ENCODE measurements at regions not wholly inside any gene's neighbourhood (a gene's known extent, or its start where the extent isn't known, plus 50 kb on each side); places are given as distances from the start of the nearest gene placed in this dataset.

- Histone ChIP-seq H3K14ac (ENCODE audit: low read length) (no peak overlapping the region), H4K8ac (ENCODE audit: low read depth, low read length) (no peak overlapping the region), H2AK5ac (ENCODE audit: low read length) (no peak overlapping the region), H3K9ac (ENCODE audit: low read length) (no peak overlapping the region), H4K91ac (ENCODE audit: low read depth, low read length) (no peak overlapping the region), H3K9me3 (ENCODE audit: insufficient read depth, low read depth, low read length) (no peaks in the 10 kb centered on the region), H3K4me3 (ENCODE audit: low read depth, low read length) (no peak overlapping the region), H3K36me3 (ENCODE audit: control insufficient read depth in 1 of 2, insufficient read depth in 2 of 2, low read length in 2 of 2) (no peaks in the 10 kb centered on the region), H3K79me2 (ENCODE audit: control insufficient read depth, insufficient read depth, low read length, poor library complexity) (no peaks in the 10 kb centered on the region), H3K27me3 (ENCODE audit: insufficient read depth, low read length) (no peaks in the 10 kb centered on the region), H3K4me1 (ENCODE audit: control insufficient read depth in 1 of 2, insufficient read depth in 2 of 2, low read length in 2 of 2) (no peaks in the 10 kb centered on the region), H3K79me1 (ENCODE audit: low read length) (no peaks in the 10 kb centered on the region), H3K27ac (ENCODE audit: low read depth, low read length) (no peak overlapping the region), H3K23ac (ENCODE audit: low read length) (no peak overlapping the region), H4K12ac (ENCODE audit: low read depth, low read length) (no peak overlapping the region), H2BK5ac (ENCODE audit: low read depth, low read length, poor library complexity) (no peak overlapping the region), H3K4me2 (ENCODE audit: low read length) (no peak overlapping the region), H2BK12ac (ENCODE audit: low read length) (no peak overlapping the region), H2BK120ac (ENCODE audit: insufficient read depth, low read length, poor library complexity) (no peak overlapping the region), H2AFZ (ENCODE audit: insufficient read depth, low read length, poor library complexity) (no peak overlapping the region), H3K18ac (ENCODE audit: low read length) (no peak overlapping the region), H3K4ac (ENCODE audit: low read depth, low read length) (no peak overlapping the region)
- DNase-seq = no peak
- WGBS (ENCODE audit: extremely low coverage, insufficient coverage, insufficient read length) = no CpG with 5 or more reads among the region's 4 CpGs
Observed at GRCh38 chr3:144921710-144922109, 950.1 kb downstream of the DIPK2A start.

DNA sequence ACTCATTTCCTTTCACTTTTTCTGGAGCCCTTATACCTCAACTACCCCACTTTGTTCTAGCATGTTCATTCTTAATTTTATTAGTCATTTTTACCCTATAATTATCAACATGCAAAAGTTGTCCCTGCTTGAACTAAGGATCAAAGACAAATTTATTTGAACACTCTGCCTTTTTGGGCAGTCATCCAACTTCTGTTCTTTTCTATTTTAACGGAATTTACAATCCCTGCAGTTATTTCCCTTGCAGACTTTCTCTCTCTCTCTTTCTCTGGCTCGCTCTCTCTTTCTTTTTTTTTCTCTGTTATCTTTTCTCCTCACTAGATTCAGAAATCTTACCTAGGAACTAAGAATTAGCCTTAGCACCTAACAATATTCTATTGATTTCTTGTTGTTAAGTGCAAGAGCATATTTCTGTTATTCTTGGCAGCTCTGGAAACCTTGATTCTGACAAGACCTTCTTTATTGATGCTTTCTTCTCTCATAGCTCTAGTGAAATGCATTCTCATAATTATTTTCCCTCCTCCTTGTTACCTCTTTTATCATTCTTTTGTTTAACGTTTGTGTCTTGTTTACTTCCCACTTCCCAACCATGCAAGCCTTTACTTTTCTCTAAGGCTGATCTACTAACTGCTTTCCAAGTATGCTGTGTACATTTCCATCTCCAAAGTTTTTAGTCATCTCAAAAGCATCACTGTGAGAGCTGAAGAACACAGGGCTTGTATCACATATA is 951.6 kb downstream of the DIPK2A start:
- H2BK5ac ChIP-seq (ENCODE audit: low read depth, low read length, poor library complexity) = no peak overlapping the region
- H4K8ac ChIP-seq (ENCODE audit: low read depth, low read length) = no peak overlapping the region
- H3K27ac ChIP-seq (ENCODE audit: low read depth, low read length) = no peak overlapping the region
- H3K36me3 ChIP-seq (ENCODE audit: control insufficient read depth in 1 of 2, insufficient read depth in 2 of 2, low read length in 2 of 2) = no peaks in the 10 kb centered on the region
- no peak overlapping the region for H3K23ac ChIP-seq (ENCODE audit: low read length)
- no peak overlapping the region for H3K14ac ChIP-seq (ENCODE audit: low read length)
- no peaks in the 10 kb centered on the region for H3K79me1 ChIP-seq (ENCODE audit: low read length)
- WGBS (ENCODE audit: extremely low coverage, insufficient coverage, insufficient read length) = no CpG with 5 or more reads among the region's 3 CpGs
- no peak overlapping the region for H3K4me2 ChIP-seq (ENCODE audit: low read length)
- no peak overlapping the region for H2AK5ac ChIP-seq (ENCODE audit: low read length)
- no peak overlapping the region for H3K4ac ChIP-seq (ENCODE audit: low read depth, low read length)
- DNase-seq = no peak
- H4K12ac ChIP-seq (ENCODE audit: low read depth, low read length) = no peak overlapping the region
- no peak overlapping the region for H4K91ac ChIP-seq (ENCODE audit: low read depth, low read length)
- no peak overlapping the region for H2BK120ac ChIP-seq (ENCODE audit: insufficient read depth, low read length, poor library complexity)
- no peak overlapping the region for H2BK12ac ChIP-seq (ENCODE audit: low read length)
- H3K4me3 ChIP-seq (ENCODE audit: low read depth, low read length) = no peak overlapping the region
- no peaks in the 10 kb centered on the region for H3K9me3 ChIP-seq (ENCODE audit: insufficient read depth, low read depth, low read length)
- H2AFZ ChIP-seq (ENCODE audit: insufficient read depth, low read length, poor library complexity) = no peak overlapping the region
- H3K4me1 ChIP-seq (ENCODE audit: control insufficient read depth in 1 of 2, insufficient read depth in 2 of 2, low read length in 2 of 2) = no peaks in the 10 kb centered on the region
- no peak overlapping the region for H3K18ac ChIP-seq (ENCODE audit: low read length)
- H3K27me3 ChIP-seq (ENCODE audit: insufficient read depth, low read length) = no peaks in the 10 kb centered on the region
- H3K9ac ChIP-seq (ENCODE audit: low read length) = no peak overlapping the region
- no peaks in the 10 kb centered on the region for H3K79me2 ChIP-seq (ENCODE audit: control insufficient read depth, insufficient read depth, low read length, poor library complexity)

DNA sequence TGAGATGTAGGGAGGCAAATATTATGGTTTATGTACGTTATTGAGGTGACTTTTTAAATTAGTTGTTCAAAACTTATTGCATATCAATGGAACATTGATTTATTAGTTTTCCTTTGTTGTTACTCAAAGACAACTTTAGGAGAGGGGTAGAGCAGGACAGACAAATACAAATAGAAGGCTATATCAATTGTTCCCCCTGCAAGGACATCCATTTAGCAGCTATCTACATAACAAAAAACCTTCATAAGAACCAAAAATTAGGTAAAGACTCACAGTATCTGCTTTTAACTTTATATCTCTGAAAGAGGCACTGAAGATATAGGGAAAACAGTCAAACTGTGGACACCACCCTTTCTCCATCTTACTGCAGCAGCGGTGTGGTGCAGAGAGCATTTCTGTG is 958.8 kb downstream of the DIPK2A start:
- peaks cover 0 to 2% of the 10 kb centered on the region in 2 experiments for H3K4me1 ChIP-seq (ENCODE audit: control insufficient read depth in 1 of 2, insufficient read depth in 2 of 2, low read length in 2 of 2)
- no peak overlapping the region for H3K9ac ChIP-seq (ENCODE audit: low read length)
- no peak overlapping the region for H2AFZ ChIP-seq (ENCODE audit: insufficient read depth, low read length, poor library complexity)
- WGBS (ENCODE audit: extremely low coverage, insufficient coverage, insufficient read length) = no CpG with 5 or more reads among the region's 2 CpGs
- H2BK5ac ChIP-seq (ENCODE audit: low read depth, low read length, poor library complexity) = no peak overlapping the region
- peaks cover 2% of the 10 kb centered on the region for H3K9me3 ChIP-seq (ENCODE audit: insufficient read depth, low read depth, low read length)
- no peak overlapping the region for H2BK120ac ChIP-seq (ENCODE audit: insufficient read depth, low read length, poor library complexity)
- no peaks in the 10 kb centered on the region for H3K27me3 ChIP-seq (ENCODE audit: insufficient read depth, low read length)
- H2AK5ac ChIP-seq (ENCODE audit: low read length) = no peak overlapping the region
- H4K91ac ChIP-seq (ENCODE audit: low read depth, low read length) = no peak overlapping the region
- no peaks in the 10 kb centered on the region for H3K79me2 ChIP-seq (ENCODE audit: control insufficient read depth, insufficient read depth, low read length, poor library complexity)
- no peak overlapping the region for H3K4me2 ChIP-seq (ENCODE audit: low read length)
- no peak overlapping the region for H3K27ac ChIP-seq (ENCODE audit: low read depth, low read length)
- no peak overlapping the region for H3K4me3 ChIP-seq (ENCODE audit: low read depth, low read length)
- no peak overlapping the region for H3K18ac ChIP-seq (ENCODE audit: low read length)
- no peak overlapping the region for H4K8ac ChIP-seq (ENCODE audit: low read depth, low read length)
- no peak for DNase-seq
- H4K12ac ChIP-seq (ENCODE audit: low read depth, low read length) = no peak overlapping the region
- H3K79me1 ChIP-seq (ENCODE audit: low read length) = no peaks in the 10 kb centered on the region
- H3K23ac ChIP-seq (ENCODE audit: low read length) = no peak overlapping the region
- H2BK12ac ChIP-seq (ENCODE audit: low read length) = no peak overlapping the region
- no peak overlapping the region for H3K14ac ChIP-seq (ENCODE audit: low read length)
- H3K36me3 ChIP-seq (ENCODE audit: control insufficient read depth in 1 of 2, insufficient read depth in 2 of 2, low read length in 2 of 2) = no peaks in the 10 kb centered on the region
- H3K4ac ChIP-seq (ENCODE audit: low read depth, low read length) = no peak overlapping the region

- WGBS (ENCODE audit: extremely low coverage, insufficient coverage, insufficient read length) = no CpG with 5 or more reads among the region's 1 CpG
- no peak overlapping the region for H4K91ac ChIP-seq (ENCODE audit: low read depth, low read length)
- no peak overlapping the region for H2BK5ac ChIP-seq (ENCODE audit: low read depth, low read length, poor library complexity)
- H3K9me3 ChIP-seq (ENCODE audit: insufficient read depth, low read depth, low read length) = peaks cover 2% of the 10 kb centered on the region
- no peak overlapping the region for H3K14ac ChIP-seq (ENCODE audit: low read length)
- no peak overlapping the region for H2BK120ac ChIP-seq (ENCODE audit: insufficient read depth, low read length, poor library complexity)
- no peak overlapping the region for H3K4ac ChIP-seq (ENCODE audit: low read depth, low read length)
- no peak overlapping the region for H2AFZ ChIP-seq (ENCODE audit: insufficient read depth, low read length, poor library complexity)
- no peak overlapping the region for H3K4me3 ChIP-seq (ENCODE audit: low read depth, low read length)
- no peaks in the 10 kb centered on the region for H3K27me3 ChIP-seq (ENCODE audit: insufficient read depth, low read length)
- no peak overlapping the region for H3K9ac ChIP-seq (ENCODE audit: low read length)
- no peak overlapping the region for H4K12ac ChIP-seq (ENCODE audit: low read depth, low read length)
- no peak for DNase-seq
- no peak overlapping the region for H3K27ac ChIP-seq (ENCODE audit: low read depth, low read length)
- H2AK5ac ChIP-seq (ENCODE audit: low read length) = no peak overlapping the region
- H3K79me2 ChIP-seq (ENCODE audit: control insufficient read depth, insufficient read depth, low read length, poor library complexity) = no peaks in the 10 kb centered on the region
- no peak overlapping the region for H4K8ac ChIP-seq (ENCODE audit: low read depth, low read length)
- H3K4me2 ChIP-seq (ENCODE audit: low read length) = no peak overlapping the region
- H3K36me3 ChIP-seq (ENCODE audit: control insufficient read depth in 1 of 2, insufficient read depth in 2 of 2, low read length in 2 of 2) = no peaks in the 10 kb centered on the region
- peaks cover 0 to 2% of the 10 kb centered on the region in 2 experiments for H3K4me1 ChIP-seq (ENCODE audit: control insufficient read depth in 1 of 2, insufficient read depth in 2 of 2, low read length in 2 of 2)
- H2BK12ac ChIP-seq (ENCODE audit: low read length) = no peak overlapping the region
- H3K18ac ChIP-seq (ENCODE audit: low read length) = no peak overlapping the region
- H3K23ac ChIP-seq (ENCODE audit: low read length) = no peak overlapping the region
- no peaks in the 10 kb centered on the region for H3K79me1 ChIP-seq (ENCODE audit: low read length)
Observed at GRCh38 chr3:144931590-144931989, 960.0 kb downstream of the DIPK2A start.
